Gastrocnemius medialis (tissue), 4 donors: ENCODE measurements at regions not wholly inside any gene's neighbourhood (a gene's known extent, or its start where the extent isn't known, plus 50 kb on each side); places are given as distances from the start of the nearest gene placed in this dataset.

ENCODE experiments used
- POLR2A ChIP-seq, 2 donors: fragments of 450-650 bp; IDR thresholded peaks; one replicate each; pipeline ENCODE4 v1.6.1; 2017; ENCODE audit warnings: antibody characterized with exemption in 2 of 2, mild to moderate bottlenecking in 2 of 2, moderate library complexity in 2 of 2
- TF ChIP-seq, protein P1 (sequence below), 5 experiments: fragments of 450-650 bp in 3 of 5; fragments of 200-600 bp in 2 of 5; sonication (generic) in 2 of 5; IDR thresholded peaks in 4 of 5; conservative IDR thresholded peaks in 1 of 5; 1 replicate in 4 of 5; 2 replicates in 1 of 5; pipeline ENCODE4 v1.5.1; 2016 to 2019; ENCODE audit warnings: antibody characterized with exemption in 5 of 5, mild to moderate bottlenecking in 3 of 5, moderate library complexity in 3 of 5

DNA sequence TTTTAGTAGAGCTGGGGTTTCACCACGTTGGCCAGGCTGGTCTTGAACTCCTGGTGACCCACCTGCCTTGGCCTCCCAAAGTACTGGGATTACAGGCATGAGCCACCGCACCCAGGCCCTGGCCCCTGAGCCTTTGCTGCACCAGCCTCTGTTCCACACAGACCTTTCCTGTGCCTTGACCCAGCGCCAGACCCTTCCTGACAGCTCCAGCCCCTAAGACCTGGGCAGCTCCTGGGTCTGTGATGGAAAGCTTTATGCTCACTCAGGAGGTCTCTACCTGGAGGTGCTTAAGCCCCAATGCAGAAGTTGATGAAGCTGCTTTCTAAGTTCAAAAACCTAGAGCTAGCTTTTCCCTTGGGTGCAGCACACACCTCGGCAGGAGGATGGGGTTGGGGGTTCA, 58.8 kb upstream of the NEK6 start:
- TF ChIP-seq, protein P1, sequence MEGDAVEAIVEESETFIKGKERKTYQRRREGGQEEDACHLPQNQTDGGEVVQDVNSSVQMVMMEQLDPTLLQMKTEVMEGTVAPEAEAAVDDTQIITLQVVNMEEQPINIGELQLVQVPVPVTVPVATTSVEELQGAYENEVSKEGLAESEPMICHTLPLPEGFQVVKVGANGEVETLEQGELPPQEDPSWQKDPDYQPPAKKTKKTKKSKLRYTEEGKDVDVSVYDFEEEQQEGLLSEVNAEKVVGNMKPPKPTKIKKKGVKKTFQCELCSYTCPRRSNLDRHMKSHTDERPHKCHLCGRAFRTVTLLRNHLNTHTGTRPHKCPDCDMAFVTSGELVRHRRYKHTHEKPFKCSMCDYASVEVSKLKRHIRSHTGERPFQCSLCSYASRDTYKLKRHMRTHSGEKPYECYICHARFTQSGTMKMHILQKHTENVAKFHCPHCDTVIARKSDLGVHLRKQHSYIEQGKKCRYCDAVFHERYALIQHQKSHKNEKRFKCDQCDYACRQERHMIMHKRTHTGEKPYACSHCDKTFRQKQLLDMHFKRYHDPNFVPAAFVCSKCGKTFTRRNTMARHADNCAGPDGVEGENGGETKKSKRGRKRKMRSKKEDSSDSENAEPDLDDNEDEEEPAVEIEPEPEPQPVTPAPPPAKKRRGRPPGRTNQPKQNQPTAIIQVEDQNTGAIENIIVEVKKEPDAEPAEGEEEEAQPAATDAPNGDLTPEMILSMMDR (IDR thresholded peaks at IDR 0.05 in 4 of 5, conservative IDR thresholded peaks at IDR 0.05 in 1 of 5) = no peak
- no peak for TF ChIP-seq POLR2A (IDR thresholded peaks at IDR 0.05)
